Activated CD8-positive, alpha-beta memory T cell treated with anti-CD3 and anti-CD28 coated beads for 4 hours (primary cell): ENCODE measurements at regions not wholly inside any gene's neighbourhood (a gene's known extent, or its start where the extent isn't known, plus 50 kb on each side); places are given as distances from the start of the nearest gene placed in this dataset.

Experiments
- DNase-seq, 2 donors: peaks; one replicate each; pipeline ENCODE4 v3.0.0-alpha.2; 2020; ENCODE audit warnings: low read depth in 2 of 2

DNA sequence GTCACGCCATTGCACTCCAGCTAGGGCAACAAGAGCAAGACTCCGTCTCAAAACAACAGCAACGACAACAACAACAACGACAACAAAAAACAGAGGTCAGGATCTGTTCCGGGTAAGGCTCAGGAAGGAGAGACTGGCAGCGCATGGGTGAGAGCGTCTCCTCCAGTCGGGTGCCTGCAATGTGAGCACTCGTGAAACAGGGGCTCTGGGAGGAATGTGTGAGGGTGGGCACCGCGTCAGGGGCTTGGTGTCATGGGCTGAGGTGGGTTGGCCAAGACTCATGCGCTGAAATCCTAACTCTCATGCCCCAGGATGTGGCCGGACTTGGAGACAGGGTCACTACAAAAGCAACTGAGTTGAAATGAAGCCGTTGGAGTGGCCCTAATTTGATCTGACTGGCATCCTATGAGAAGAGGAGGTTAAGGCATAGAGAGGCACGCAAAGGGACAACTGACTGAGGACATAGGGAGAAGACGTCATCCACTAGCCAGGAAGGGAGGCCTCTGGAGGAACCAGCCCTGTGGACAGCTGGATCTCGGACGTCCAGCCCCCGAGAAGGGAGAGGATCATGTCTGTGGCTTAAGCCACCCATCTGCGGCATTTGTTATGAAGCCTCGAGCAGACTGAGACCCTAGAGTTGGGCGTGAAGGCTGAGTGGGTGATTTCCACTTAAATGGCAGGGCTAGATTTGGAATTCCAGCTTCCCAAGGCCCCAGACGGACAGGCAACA, 241.5 kb upstream of the PITRM1 start:
- no peak for DNase-seq

DNA sequence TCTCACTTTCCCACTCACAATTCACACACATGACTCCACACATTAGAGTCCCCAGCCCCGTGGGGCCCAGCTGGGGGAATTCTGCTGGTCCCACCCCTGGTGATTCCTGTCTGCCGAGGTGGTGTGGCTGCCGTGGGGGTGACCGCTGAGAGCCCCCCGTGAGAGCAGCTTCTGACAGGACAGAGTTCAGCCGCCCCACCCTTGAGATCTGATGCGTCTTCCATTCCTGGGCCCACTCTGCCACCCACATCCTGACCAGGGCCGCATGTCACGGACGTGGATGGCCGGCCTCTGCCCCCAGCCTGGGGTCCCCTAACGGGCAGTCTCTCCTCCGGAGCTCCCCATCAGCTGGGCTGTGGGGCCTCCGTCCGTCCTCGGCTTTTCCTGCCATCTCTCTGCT, 240.1 kb upstream of the PITRM1 start:
- no peak for DNase-seq

DNA sequence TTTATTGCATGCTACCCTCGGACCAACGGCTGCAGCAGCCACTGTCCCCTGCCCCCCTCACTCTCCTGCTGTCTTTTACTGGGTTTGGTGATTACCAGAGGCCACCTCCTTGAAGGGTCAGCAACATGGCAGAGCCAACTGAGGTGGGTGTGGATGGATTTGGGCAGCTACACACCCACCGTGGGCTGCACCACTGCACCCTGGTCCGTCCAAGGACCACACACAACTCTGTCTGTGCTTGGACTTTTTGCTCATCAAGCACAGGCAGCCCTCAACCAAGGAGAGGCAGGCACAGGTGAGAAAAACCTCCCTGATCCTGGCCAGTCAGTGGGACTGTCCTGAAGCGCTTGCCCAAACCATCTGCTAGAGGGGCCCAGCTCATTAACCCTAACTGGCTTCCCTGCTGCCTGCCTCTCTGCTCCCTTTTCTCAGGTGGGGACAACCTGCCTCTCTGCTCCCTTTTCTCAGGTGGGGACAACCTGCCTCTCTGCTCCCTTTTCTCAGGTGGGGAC, 239.5 kb upstream of the PITRM1 start:
- no peak for DNase-seq

DNA sequence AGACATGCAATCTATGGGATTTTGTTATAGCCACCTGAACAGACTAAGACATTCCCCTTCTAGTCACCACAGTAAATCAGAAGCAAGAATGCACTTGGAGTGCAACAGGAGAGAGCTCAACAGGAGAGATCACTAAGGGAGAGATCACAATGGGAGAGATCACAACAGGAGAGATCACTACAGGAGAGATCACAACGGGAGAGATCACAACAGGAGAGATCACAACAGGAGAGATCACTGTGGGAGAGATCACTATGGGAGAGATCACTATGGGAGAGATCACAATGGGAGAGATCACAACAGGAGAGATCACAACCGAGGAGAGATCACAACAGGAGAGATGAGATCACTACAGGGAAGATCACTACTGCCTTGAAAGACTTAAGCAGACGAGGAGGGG, 238.5 kb upstream of the PITRM1 start:
- no peak for DNase-seq

GRCh38 chr10:3409928-3410327, 237.3 kb upstream of the PITRM1 start:
- DNase-seq: no peak

GRCh38 chr10:3408603-3409365, 236.2 kb upstream of the PITRM1 start:
- DNase-seq: no peak

- no peak for DNase-seq
These were observed 234.6 kb upstream of the PITRM1 start for GRCh38 chr10:3407208-3407607.

DNA sequence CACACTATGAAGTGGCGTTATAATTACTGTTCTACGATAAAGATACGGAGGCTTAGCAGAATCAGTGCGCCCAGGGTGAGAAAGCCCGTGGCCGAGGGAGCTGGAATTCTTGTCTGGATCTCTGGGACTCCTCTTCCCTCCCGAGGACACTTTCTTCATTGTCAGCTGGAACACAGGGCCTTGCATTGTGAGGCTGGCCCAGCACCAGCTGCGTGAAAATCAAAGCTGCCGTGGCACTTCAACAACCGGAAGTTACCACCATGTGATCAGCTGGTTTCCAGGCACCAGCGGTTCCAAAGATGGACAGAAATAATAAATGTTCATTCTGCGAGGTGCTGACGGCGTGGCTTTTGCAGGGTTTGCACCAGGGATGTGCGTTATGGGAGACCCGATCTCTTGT, 234.0 kb upstream of the PITRM1 start:
- no peak for DNase-seq

- DNase-seq: no peak
These were observed 231.8 kb upstream of the PITRM1 start for GRCh38 chr10:3404381-3404780.

DNA sequence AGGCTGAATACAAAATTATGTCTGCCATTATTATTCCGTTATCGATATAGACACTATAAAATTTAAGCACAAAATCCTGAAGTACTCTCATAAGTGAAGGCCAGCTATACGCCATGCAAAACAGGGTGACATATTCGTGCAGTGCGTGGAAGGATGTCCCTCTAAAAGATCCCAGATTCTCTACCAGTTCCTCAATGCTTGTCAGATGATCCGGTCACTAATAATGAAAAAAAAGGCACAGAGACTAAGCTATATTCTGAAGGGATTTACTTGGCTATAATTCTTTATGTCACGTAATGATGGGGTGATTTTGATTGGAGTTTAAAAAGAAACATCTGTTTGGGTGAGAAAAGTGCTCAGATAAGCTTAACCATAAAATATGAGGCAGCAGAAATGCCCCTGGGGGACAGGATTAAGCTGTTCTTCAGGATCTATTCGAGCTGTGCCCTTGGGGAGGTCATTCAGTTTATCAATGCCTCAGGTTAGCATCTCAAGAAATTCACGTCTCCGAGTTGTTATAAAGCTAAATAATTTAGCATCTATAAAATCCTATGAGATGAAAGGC, 229.7 kb upstream of the PITRM1 start:
- no peak for DNase-seq

DNA sequence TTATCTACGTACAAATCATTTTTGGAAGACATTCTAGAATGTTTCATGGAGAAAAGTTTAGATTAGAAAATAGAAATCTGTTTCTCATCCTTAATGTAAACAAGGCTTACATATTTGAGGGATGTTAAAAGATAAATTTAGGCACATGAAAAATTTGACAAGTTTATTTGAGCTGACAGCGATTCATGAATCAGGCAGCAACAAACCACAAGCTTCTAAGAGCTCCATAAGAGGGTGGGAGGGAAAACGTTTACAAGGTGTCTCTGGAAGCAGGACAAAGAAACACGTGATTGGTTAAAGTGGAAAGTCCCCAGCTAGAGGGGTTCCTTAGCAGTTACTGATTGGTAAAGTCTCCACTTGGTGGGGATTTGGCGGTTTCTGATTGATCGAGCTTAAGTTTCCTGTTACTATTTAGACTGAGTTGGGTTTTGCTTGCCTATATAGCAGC, 228.9 kb upstream of the PITRM1 start:
- no peak for DNase-seq

DNA sequence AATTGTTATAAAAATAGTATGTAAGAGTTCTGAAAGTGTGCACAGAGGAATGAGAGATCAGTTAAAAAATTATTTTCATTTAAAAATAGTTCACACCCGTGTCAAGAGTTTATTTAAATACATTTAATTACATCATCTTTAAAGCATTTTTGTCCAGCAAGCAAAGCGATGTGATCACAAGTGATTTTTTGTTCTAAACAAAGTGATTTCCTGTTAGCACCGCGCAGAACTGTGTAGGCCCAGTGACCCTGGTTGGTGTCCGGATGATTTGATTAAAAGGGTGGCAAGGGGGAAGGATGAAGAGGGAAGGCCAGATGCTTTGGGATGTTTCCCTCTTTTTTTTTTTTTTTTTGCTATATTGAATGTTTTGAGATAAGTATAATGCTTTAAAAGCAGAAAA, 227.8 kb upstream of the PITRM1 start:
- no peak for DNase-seq

- no peak for DNase-seq
These were observed 227.2 kb upstream of the PITRM1 start for GRCh38 chr10:3399756-3400155.

- no peak for DNase-seq
These were observed 226.5 kb upstream of the PITRM1 start for GRCh38 chr10:3398825-3399646.

DNA sequence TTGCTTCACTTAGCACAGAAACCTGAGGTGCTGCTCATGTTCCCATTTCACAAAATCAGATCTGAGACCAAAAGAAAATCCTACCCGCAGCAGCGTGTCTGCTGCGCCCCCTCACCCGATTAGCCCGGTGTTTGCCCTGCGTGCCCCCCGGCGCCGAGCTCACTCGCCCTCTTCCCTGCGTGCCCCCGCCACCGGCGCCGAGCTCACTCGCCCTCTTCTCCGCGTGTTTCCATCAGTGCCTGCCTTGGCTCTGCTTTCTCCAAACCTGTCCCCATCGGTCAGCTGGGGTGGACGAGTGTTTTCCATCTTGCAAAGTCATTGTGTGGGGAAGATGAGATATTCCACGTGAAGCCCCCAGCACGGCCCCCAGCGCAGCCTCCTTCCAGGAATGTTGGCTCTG, 225.3 kb upstream of the PITRM1 start:
- DNase-seq: no peak

- DNase-seq: no peak
These were observed 224.6 kb upstream of the PITRM1 start for GRCh38 chr10:3397231-3397630.

- no peak for DNase-seq
These were observed 223.5 kb upstream of the PITRM1 start for GRCh38 chr10:3396116-3396515.

GRCh38 chr10:3395458-3395861, 222.9 kb upstream of the PITRM1 start:
- DNase-seq: no peak

GRCh38 chr10:3395041-3395440, 222.5 kb upstream of the PITRM1 start:
- no peak for DNase-seq

DNA sequence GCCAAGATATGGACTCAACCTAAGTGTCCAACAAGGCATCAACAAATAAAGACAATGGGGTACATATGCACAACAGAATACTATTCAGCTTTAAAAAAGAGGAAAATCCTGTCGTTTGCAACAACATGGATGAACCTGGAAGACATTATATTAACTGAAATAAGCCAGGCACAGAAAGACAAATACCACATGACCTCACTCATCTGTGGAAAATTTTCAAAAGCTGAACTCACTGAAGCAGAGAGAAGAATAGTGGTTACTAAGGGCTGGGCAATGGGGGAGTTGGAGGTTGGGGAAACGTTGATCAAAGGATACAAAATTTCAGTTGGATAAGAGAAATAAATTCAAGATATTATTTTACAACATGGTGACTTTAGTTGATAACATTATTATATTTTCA, 221.4 kb upstream of the PITRM1 start:
- DNase-seq: no peak

DNA sequence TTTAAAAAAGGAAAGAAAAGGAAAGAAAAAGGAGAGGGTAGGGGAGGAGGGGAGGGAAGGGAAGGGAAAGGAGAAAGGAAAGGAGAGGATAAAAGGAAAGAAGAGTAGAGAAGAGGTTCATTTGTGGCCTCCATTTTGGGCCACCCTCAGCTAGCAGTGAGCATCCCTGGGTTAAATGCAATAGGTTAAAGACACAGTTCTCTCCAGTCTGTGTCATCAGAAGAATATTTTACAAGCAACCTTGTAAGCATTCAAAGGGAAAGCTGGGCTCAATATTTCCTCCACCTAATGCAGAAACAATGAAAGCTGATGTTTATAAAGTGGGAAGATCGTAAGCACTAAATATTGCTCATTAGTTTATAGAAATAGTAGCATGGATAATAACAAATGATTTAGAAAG, 219.1 kb upstream of the PITRM1 start:
- no peak for DNase-seq

- no peak for DNase-seq
These were observed 216.5 kb upstream of the PITRM1 start for GRCh38 chr10:3389130-3389529.
